HG02981 (cell line): ENCODE measurements at regions not wholly inside any gene's neighbourhood (a gene's known extent, or its start where the extent isn't known, plus 50 kb on each side); places are given as distances from the start of the nearest gene placed in this dataset.
"Not testable (repeated sequence)": the region's sequence is repeated elsewhere in the genome, so short reads cannot be mapped to it uniquely, and the experiment has no call there.

Experiments
- ATAC-seq: cut with Tn5 transposase; IDR thresholded peaks from one replicate; pipeline ENCODE4 v1.9.1; 2021; ENCODE audit warnings: mild to moderate bottlenecking, moderate library complexity; ENCODE audit not compliant: unreplicated experiment

DNA sequence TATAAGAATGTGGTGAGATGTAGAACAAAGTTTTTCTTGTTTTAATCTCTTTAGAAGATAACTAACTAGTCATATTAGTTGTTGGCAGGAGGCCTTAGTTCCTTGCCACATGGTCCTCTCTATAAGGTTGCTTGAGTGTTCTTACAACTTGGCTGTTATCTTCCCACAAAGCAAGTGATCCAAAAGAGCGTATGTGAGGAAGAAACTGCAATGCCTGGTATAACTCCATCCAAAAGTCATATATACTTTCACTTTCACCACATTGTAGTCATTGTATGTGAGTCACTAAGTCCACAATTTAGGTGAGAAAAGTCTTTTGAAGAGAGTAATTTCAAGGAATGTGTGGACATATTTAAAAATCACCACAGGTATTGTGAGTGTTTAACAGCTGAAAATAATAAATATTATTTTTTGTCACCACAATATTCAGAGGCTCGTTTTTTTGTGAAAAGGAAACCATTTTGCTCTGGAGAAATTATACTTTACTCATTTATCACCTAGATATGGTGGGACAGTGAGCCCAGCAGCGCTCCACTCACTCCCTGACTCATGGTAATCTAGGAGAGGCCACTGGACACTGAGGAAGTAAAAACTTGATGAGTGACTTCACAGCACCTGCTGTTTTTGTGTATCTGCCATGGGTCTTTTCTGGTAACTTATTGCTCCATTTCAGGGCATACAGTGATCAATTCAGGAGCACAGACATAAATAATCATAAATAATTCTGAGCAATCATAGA, 369.4 kb upstream of the NDST3 start:
- no peak for ATAC-seq

DNA sequence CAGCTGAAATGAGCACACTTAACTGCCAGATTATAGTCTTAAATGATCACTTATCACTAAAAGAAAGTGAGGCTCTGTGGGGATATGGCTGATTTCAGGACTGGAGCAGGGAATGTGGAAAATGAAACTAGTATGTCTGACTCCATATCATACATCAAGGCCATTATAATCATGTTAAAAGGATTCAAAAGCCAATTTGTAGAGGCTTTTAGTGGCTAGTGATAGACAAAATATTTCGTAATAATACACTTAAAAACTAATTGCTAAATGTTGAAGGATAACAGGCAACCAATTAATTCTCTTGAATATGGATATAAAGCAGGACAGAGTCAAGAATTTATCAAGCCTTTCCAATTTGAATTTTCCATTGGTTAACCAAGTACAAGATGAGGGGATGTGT, 358.1 kb upstream of the NDST3 start:
- ATAC-seq = no peak

DNA sequence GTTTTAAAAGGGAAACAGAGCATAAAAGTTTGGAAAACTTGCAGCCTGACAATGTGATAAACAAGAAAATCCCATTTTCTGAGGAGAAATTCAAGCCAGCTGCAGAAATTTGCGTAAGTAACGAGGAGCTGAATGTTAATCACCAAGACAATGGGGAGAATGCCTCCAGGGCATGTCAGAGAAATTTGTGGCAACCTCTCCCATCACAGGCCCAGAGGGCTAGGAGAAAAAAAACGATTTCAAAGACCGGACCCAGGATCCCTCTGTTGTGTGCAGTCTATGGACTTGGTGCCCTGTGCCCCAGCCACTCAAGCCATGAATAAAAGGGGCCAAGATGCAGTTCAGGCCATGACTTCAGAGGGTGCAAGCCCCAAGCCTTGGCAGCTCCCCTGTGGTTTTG, 355.4 kb upstream of the NDST3 start:
- no peak for ATAC-seq

DNA sequence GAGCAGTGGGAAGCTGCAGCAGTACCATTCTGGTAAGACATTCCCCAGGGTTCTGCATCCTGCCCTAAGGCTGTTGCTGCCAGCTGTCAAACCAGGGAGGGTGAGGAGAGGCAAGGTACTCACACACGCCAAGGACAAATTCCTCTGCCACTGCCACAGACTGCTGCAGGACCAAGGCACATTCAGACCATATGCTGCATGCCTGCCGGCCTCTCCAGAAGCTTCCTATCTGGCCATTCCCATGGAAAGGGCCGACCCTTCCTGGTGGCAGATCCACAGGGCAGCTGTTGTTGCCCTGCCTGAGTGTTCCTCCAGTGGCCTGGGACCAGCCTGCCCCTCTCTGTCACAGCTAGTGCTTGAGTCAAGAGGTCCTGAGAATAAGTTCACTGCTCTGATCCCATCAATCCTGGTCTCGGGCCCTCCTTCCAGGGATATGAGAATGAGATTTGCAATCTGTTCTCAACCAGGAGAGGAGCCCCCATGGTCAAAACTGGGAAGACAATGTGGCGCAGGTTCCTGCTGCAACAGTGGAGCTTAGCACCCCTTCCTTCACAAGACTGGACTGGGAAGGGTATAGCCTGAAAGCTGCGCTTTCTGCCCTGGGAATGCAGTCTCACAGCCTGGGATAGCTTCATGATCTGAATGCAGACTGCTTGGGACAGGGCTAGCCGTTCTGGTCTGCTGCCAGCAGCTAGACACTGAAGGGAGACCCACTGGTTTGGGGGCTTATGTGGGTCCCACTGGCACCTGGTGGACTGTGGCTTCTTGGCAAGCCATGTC, 342.5 kb upstream of the NDST3 start:
- ATAC-seq = no peak

DNA sequence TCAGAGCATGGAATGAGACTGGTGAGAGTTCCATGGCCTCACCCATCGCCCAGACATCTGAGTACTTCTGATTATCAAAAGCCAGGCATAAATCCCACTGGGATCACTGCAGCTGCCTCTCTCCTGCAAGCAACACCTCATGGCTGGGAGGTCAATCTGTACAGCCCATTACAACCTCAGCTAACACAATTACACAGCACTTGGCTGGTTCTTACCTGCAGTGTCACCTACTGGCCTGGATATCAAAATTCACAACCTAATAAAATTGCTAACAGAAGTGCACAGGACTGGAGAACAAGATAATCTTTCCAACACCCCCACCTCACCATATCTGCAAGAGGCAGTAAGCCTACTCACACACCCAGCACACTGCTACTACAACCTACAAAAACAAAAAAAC, 341.7 kb upstream of the NDST3 start:
- no peak for ATAC-seq

DNA sequence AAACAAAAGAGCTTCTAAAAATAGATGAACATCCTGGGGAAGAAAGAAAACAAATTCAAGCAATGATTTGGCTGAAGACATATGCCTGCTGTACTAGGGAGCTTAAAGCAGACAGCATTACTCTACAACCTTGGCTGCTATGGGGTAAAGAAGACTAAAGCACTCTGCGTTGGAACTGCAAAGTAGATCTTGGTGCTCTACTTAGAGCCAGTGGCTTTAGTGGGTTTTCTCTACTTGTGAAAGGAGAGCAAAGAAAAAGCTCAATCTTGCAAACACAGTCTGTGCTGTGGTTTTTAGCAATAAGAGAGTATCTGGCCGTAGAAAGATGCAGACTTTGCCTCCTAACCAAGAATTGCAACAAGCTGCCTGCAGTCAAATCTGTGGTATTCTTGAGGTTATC, 334.7 kb upstream of the NDST3 start:
- no peak for ATAC-seq

DNA sequence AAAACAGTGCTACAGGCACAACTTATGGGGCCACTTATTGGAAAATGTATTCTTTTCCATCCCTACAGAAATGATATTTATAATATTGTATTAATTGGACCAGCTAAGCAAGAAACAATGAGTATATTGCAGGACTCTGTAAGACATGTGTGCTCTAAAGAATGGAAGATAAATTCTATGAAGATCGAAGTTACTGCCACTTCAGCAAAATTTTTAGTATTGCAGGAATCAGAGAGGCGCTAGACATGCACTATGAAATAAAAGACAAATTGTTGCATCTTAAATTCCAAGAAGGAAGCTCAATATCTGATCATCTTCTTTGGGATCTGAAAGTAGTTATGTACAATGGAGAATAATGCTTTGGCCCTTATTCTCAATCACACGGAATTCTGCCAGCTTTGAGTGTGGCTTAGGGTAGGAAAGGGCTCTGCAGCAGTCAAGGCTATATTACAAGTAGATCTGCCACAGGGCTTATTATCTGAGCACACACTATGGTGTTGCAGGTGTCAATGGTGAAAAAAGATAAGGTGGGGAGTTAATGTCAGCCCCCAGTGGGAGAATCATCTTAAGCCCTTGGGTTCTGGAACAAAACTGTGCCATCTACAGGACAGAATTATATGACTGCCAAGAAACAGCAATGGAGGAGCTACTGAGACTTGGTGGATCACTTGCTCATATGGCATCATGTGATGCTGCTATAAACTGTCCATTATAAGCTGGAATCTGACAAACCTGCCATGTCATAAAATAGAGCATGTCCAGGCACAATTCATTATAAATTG, 334.0 kb upstream of the NDST3 start:
- ATAC-seq = peak; percentile 70

DNA sequence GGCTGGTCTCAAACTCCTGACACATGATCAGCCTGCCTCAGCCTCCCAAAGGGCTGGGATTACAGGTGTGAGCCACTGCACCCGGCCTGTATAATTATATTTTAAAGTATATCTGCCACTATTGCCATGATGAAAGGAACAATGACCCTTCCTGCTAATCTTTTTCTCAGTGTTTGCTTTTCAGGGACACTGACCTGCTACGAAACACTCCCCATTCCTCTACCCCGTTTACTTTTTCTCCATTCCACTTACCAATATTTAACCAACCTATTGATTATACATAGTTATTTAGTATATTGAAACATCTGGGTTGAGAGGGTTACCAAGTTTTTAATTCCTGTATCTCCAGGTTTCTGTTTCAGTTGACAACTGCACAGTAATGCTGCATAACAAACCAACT, 331.9 kb upstream of the NDST3 start:
- ATAC-seq = no peak

DNA sequence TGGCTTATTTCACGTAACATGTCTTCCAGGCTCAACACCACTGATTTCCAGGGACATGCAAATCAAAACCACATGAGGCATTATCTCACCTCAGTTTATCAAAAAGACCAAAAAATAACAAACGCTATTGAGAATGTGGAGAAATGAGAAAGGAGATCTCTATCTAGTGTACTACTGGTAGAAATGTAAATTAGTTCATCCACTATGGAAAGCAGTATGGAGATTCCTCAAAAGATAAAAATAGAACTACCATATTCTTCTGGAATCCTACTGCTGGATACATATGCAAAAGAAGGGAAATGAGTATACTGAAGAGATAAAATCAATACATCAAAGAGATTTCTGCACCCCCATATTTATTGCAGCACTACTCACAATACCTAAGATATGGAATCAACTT, 329.6 kb upstream of the NDST3 start:
- ATAC-seq = no peak

DNA sequence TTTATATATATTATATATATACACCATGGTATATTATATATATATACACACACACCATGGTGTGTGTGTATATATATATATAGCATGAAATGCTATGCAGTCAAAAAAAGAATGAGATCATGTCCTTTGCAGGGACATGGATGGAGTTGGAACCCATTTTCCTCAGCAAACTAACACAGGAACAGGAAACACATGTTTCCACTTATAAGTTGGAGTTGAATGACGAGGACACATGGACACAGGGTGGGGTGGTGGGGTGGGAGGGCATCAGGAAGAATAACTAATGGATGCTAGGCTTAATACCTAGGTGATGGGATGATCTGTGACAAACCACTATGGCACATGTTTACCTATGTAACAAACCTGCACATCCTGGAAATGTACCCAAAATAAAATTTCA, 293.6 kb upstream of the NDST3 start:
- no peak for ATAC-seq

DNA sequence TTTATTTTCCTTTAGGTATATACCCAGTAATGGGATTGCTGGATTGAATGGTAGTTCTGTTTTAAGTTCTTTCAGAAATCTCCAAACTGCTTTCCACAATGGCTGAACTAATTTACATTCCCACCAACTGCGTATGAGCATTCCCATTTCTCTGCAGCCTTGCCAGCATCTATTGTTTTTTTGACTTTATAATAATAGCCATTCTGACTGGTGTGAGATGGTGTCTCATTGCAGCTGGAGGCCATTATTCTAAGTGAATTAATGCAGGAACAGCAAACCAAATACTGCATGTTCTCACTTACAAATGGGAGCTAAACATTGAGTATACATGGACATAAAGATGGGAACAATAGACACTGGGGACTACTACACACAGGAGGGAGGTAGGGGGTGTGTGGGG, 288.9 kb upstream of the NDST3 start:
- not testable (repeated sequence) for ATAC-seq

DNA sequence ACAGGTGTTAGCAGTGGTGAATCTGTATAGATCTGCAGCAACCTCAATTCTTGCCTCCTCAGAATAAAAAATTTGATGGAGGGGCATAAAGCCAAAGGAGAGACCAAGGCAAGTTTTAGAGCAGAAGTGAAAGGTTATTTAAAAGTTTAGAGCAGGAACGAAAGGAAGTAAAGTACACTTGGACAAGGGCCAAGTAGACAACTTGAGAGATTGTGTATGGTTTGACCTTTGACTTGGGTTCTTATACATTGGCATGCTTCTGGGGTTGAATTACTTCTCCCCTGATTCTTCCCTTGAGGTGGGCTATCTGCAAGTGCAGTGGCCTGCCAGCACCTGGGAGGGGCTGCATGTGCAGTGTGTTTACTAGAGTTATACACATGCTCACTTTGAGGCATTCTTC, 278.8 kb upstream of the NDST3 start:
- no peak for ATAC-seq

DNA sequence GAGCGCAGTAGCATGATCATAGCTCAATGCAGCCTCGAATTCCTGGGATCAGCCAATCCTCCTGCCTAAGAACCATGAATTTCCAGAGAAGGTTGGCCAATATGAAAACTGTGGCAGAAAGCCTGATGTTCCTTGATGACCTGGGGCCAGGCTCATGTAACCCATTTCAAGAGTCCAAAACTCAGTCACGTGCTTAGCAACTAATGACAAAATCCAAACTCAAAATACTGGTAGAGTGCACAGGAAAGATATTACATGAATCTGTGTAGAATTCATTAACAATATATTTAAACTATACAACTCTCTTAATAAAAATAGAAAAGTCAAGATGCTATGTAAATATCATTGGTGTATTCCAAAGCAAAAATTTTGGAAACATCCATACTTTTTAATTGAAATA, 265.7 kb upstream of the NDST3 start:
- ATAC-seq = no peak

DNA sequence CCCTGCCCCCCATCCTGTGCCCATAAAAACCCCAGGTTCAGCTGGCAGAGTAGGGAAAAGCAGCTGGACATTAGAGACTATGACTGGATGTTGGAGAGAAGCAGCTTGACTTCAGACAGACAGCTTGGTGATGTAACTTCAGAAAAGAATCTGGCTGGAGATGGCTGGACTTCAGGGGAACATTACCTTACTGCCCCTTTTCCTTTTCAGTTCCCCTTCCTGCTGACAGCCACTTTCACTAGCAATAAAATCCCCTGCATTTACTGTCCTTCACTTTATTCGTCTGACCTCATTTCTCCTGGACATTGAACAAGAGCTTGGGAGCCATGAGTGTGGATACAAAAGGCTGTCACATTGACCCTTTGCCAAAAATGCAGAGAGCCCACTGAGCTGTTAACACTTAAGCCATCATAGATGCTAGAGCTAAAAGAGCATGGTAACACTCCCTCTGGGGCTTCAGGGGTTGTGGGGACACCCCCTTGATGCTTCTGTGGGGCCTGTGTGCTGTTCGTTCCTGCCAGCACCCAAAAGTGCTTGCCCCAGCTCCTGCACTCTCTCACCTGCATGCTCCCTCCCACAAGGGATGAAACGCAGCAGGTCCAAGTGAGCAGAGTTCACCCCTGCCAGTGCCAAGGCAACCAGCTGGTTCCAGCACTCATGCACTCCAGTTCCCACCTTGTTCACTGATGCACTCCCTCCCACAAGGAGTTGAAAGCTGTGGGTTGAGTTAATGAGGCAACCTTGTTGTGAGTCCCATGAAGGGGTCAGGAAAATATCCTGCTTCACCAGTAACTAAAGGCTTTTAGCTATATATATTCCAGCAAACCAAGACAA, 263.8 kb upstream of the NDST3 start:
- no peak for ATAC-seq

DNA sequence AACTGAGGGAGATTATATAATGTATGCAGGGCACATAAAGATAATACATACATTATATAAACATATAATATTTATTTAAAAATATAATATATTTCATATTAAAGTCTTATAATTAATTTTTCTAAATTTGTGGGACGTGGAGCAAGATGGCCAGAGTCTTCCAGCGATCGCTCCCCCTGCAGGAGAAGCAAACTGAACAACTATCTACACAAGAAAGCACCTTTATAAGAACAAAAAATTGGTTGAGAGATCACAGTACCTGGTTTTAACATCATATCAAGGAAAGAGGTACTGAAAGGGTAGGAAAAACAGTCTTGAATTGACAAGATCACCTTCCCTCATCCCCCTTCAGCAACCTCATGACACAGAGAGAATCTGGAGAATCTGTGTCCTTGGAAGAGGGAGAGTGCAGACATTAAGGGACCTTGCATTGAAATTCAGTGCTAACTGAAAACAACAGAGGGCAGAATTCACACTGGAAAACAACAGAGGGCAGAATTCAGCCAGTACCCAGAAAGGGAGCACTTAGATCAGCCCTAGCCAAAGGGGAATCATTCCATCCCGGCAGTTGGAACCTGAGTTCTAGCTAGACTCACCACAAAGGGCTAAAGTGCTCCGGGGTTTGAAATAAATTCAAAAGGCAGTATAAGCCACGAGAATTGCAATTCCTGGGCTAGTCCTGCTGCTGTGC, 262.5 kb upstream of the NDST3 start:
- ATAC-seq = no peak

DNA sequence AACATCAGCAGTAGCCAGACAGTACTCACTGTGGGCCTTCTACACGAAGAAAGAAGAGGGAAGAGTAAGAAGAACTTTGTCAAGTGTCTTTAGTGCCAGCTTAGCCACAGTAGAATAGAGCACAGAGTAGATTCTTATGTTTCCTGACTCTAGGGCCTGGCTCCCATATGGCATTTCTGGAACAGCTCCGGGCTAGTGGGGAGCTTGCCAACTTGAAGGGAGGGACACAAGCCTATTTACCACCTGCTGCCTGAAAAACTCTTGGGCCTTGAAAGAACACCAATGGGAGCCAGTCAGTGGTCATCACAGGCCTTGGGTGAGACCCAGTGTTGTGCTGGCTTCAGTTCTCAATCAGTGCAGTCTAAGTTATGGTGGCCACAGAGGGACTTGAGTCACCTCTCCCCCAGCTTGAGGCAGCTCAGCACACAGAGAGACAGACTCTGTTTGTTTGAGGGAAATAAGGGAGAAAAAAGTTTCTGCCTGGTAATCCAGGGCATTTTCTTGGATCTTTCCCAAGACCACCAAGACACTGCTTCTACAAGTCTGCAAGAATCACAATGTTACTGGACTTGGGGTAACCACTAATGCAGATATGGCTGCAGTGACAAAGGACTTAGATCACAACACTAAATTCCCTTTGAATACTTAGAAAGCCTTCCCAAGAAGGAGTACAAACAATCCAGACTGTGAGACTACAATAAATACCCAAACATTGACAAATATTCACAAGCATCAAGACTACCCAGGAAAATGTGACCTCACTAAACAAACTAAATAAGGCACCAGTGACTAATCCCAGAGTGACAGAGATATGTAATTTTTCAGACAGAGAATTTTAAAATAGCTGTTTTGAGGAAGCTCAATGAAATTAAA, 261.0 kb upstream of the NDST3 start:
- ATAC-seq = no peak

DNA sequence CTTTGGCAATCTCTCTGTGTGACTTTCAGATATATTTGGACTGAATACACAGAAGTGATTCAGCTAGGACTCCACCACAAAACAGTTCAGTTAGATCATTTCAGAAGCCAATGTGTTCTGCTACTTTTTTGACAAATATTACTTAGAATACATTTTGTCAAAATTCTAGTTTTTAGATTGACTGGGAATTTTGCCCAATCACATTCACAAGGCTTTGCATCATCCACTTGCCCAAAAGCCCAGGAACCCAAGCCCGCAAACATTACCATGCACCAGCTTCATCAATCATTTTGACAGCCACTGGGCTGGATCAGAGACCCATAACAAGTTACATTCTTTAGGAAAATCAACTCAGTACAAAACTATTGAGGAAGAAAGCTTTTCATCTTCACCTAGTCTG, 256.6 kb upstream of the NDST3 start:
- ATAC-seq = no peak

DNA sequence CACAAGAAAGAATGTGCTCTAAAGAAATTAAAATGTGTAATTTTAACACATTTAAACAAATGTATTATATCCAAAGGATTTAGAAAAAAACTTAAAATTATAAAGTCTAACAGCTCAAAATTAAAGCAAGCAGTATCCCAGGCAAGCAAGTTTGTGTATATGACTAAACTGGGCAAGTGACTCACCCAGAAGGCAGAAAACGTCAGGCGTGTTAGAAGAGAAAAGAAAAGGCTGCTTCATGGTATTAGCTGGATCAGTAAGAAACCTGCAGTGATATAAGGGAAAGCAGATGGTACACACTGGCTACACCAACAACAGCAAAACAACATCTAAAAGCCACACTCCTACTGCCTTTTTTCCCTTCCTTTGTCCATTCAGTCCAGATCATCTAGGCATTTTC, 250.6 kb upstream of the NDST3 start:
- no peak for ATAC-seq

DNA sequence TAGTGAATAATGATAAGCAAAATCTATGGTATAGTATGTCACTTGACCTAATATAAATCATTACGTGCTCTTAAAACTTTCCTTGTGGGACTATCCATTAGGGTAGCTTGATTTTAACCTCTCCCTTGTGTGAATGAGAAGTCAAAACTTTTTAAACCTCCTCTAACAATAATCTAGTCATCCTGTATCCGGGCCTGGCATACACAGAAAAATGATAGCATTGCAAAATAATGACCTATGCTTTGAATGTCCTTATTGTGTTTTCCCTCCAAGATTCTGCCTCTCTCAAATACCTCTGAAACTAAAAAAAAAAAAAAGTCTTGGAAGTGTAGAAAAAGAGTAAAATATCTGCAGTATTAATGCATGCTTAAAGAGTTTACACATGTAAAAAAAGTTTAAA, 250.0 kb upstream of the NDST3 start:
- no peak for ATAC-seq
